Fibroblast of the aortic adventitia (primary cell): ENCODE measurements at regions not wholly inside any gene's neighbourhood (a gene's known extent, or its start where the extent isn't known, plus 50 kb on each side); places are given as distances from the start of the nearest gene placed in this dataset.
A peak's percentile ranks its signal among the peaks of the same experiment; 100 is the strongest.

Source experiments
- DNase-seq: peaks from one replicate; pipeline ENCODE4 v3.0.0-alpha.2; 2010; ENCODE audit warnings: low read depth
- H3K4me3 ChIP-seq: 2 replicates; pipeline ENCODE4 v1.5.1; 2011; ENCODE audit warnings: low read depth, mild to moderate bottlenecking, control low read depth, low read length, moderate library complexity
- TF ChIP-seq, protein P1 (sequence below): IDR thresholded peaks from 2 replicates; pipeline ENCODE4 v1.5.1; 2011; ENCODE audit warnings: mild to moderate bottlenecking, low read length, control low read depth, inconsistent platforms; ENCODE audit not compliant: insufficient read depth

DNA sequence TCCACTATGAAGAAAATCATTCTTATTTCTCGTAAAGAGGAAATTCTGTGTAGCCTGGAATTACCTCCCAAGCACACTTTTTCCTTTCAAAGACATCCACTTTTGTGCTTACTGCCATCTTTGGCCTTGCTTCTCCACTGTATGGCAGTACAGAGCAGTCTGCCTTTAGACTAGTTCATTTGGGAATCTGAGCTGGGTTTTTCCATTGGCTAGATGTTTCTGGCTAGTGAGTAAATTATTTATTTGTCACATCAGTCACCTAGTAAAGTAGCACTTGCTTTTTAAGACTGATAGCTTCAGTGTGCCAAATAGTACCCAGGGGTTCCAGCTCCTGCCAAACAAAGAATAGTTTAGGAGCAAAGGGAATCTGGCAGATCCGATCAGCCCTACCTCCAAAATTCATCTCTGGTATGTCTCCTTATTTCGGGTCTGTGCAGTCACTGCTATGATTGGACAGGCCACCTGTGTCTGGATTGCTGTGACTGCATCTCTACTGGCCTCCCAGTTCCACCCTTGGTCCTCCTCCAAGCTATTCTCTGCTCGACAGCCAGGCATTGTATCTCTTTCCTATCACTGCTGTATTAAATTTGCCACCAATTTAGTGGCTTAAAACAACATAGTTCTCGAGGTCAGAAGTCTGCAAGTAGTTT, 97.6 kb downstream of the NUDT12 start:
- no peak overlapping the region for H3K4me3 ChIP-seq
- no peak for DNase-seq
- TF ChIP-seq, protein P1, sequence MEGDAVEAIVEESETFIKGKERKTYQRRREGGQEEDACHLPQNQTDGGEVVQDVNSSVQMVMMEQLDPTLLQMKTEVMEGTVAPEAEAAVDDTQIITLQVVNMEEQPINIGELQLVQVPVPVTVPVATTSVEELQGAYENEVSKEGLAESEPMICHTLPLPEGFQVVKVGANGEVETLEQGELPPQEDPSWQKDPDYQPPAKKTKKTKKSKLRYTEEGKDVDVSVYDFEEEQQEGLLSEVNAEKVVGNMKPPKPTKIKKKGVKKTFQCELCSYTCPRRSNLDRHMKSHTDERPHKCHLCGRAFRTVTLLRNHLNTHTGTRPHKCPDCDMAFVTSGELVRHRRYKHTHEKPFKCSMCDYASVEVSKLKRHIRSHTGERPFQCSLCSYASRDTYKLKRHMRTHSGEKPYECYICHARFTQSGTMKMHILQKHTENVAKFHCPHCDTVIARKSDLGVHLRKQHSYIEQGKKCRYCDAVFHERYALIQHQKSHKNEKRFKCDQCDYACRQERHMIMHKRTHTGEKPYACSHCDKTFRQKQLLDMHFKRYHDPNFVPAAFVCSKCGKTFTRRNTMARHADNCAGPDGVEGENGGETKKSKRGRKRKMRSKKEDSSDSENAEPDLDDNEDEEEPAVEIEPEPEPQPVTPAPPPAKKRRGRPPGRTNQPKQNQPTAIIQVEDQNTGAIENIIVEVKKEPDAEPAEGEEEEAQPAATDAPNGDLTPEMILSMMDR: peak; percentile 47

GRCh38 chr5:103463261-103463660, 99.3 kb downstream of the NUDT12 start:
- H3K4me3 ChIP-seq: no peak overlapping the region
- TF ChIP-seq, protein P1: no peak
- DNase-seq: no peak

DNA sequence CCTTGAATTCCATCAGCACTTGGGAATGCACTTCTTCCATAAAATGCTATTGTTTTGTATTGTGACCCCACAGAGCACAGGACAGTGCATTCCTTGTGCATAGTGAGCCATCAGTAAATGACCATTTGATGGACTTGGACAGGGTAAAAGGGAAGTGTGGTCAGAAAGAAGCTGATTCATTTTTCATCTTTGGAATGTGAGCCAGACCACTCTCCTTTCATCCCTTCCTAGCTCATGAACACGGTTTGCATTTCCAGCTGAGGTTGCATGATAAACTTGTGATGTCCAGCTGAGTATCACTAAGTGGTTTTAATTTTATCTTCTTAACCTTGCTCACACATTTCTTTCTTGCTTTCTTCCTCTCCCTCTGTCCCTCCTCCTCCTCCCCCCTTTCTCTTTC, 101.3 kb downstream of the NUDT12 start:
- DNase-seq: peak; percentile 67
- H3K4me3 ChIP-seq: no peak overlapping the region
- TF ChIP-seq, protein P1: no peak

GRCh38 chr5:103458497-103459040, 104.0 kb downstream of the NUDT12 start:
- no peak for DNase-seq
- no peak overlapping the region for H3K4me3 ChIP-seq
- TF ChIP-seq, protein P1: no peak

DNA sequence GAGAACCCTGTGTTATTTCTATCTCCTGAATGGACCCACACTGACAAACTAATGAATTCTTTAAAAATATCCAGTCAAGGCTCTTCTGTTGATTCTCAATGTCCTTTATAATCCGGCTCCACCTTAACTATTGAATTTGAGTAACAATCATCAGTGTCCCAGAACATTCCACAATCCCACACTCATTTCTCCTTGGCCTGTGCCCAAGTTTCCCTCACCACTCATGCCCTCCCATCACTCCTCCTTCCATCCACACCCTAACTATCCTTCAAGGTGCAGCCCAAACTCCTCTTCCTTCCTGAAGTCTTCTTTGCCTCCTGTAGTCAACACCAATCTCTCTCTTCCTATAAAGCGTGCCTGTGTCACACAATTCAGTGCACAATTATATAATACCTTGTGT, 106.1 kb downstream of the NUDT12 start:
- TF ChIP-seq, protein P1: no peak
- no peak overlapping the region for H3K4me3 ChIP-seq
- no peak for DNase-seq

GRCh38 chr5:103455796-103456195, 106.8 kb downstream of the NUDT12 start:
- no peak overlapping the region for H3K4me3 ChIP-seq
- TF ChIP-seq, protein P1: no peak
- DNase-seq: no peak

GRCh38 chr5:103454770-103455169, 107.8 kb downstream of the NUDT12 start:
- TF ChIP-seq, protein P1: no peak
- no peak overlapping the region for H3K4me3 ChIP-seq
- DNase-seq: no peak
